H9 (cell line): ENCODE measurements at regions not wholly inside any gene's neighbourhood (a gene's known extent, or its start where the extent isn't known, plus 50 kb on each side); places are given as distances from the start of the nearest gene placed in this dataset.

Source experiments
- DNase-seq: peaks from one replicate; pipeline ENCODE4 v3.0.0-alpha.2; 2017
- H2AFZ ChIP-seq: one replicate; pipeline ENCODE4 v1.6.1; 2013; ENCODE audit warnings: mild to moderate bottlenecking, low read length, control low read depth, moderate library complexity
- H2AK5ac ChIP-seq: 2 replicates; pipeline ENCODE4 v1.6.1; 2013; ENCODE audit warnings: low read length, control low read depth, mixed read lengths; ENCODE audit not compliant: insufficient read length
- H2BK120ac ChIP-seq: one replicate; pipeline ENCODE4 v1.6.1; 2013; ENCODE audit warnings: low read depth, mild to moderate bottlenecking, low read length, control low read depth, inconsistent platforms; ENCODE audit not compliant: poor library complexity, severe bottlenecking
- H2BK12ac ChIP-seq: 2 replicates; pipeline ENCODE4 v1.6.1; 2013; ENCODE audit warnings: low read length, control low read depth, mixed read lengths, low read depth; ENCODE audit not compliant: insufficient read length
- H2BK15ac ChIP-seq: 2 replicates; pipeline ENCODE4 v1.6.1; 2013; ENCODE audit warnings: low read depth, low read length, control low read depth
- H2BK20ac ChIP-seq: one replicate; pipeline ENCODE4 v1.6.1; 2013; ENCODE audit warnings: low read depth, mild to moderate bottlenecking, low read length, control low read depth, inconsistent platforms; ENCODE audit not compliant: poor library complexity, severe bottlenecking
- H2BK5ac ChIP-seq: 2 replicates; pipeline ENCODE4 v1.6.1; 2013; ENCODE audit warnings: low read length, control low read depth, mixed read lengths; ENCODE audit not compliant: insufficient read length
- H3K14ac ChIP-seq: 2 replicates; pipeline ENCODE4 v1.6.1; 2013; ENCODE audit warnings: low read length, control low read depth; ENCODE audit not compliant: insufficient read depth
- H3K18ac ChIP-seq: 2 replicates; pipeline ENCODE4 v1.6.1; 2013; ENCODE audit warnings: low read depth, mild to moderate bottlenecking, mixed read lengths, low read length, control low read depth; ENCODE audit not compliant: insufficient read length
- H3K23ac ChIP-seq: 2 replicates; pipeline ENCODE4 v1.6.1; 2013; ENCODE audit warnings: low read length, control low read depth, mixed read lengths, low read depth; ENCODE audit not compliant: insufficient read length
- H3K23me2 ChIP-seq: 2 replicates; pipeline ENCODE4 v1.6.1; 2013; ENCODE audit warnings: low read depth, mild to moderate bottlenecking, mixed read lengths, low read length, control low read depth; ENCODE audit not compliant: insufficient read length, poor library complexity, severe bottlenecking
- H3K27ac ChIP-seq: 2 replicates; pipeline ENCODE4 v1.5.1; 2013; ENCODE audit warnings: low read length, control low read depth, mixed read lengths, low read depth; ENCODE audit not compliant: insufficient read length
- H3K27me3 ChIP-seq: 2 replicates; pipeline ENCODE4 v1.6.1; 2013; ENCODE audit warnings: low read length, control low read depth, inconsistent platforms; ENCODE audit not compliant: insufficient read depth
- H3K4ac ChIP-seq: 2 replicates; pipeline ENCODE4 v1.6.1; 2013; ENCODE audit warnings: low read depth, mild to moderate bottlenecking, control low read depth, inconsistent platforms, low read length, moderate library complexity
- H3K4me1 ChIP-seq: 2 replicates; pipeline ENCODE4 v1.6.1; 2013; ENCODE audit warnings: low read length, control low read depth, inconsistent platforms; ENCODE audit not compliant: insufficient read depth
- H3K4me2 ChIP-seq: 2 replicates; pipeline ENCODE4 v1.6.1; 2013; ENCODE audit warnings: low read length, control low read depth, mixed read lengths; ENCODE audit not compliant: insufficient read length, insufficient read depth
- H3K56ac ChIP-seq: 2 replicates; pipeline ENCODE4 v1.6.1; 2013; ENCODE audit warnings: low read depth, mild to moderate bottlenecking, mixed read lengths, low read length, control low read depth; ENCODE audit not compliant: insufficient read length
- H3K79me1 ChIP-seq: 2 replicates; pipeline ENCODE4 v1.6.1; 2013; ENCODE audit warnings: low read depth, mild to moderate bottlenecking, moderate library complexity, low read length, control low read depth, inconsistent platforms; ENCODE audit not compliant: insufficient read depth, poor library complexity, severe bottlenecking
- H3K79me2 ChIP-seq: 2 replicates; pipeline ENCODE4 v1.6.1; 2013; ENCODE audit warnings: low read length, control low read depth, inconsistent platforms; ENCODE audit not compliant: insufficient read depth
- H3K9ac ChIP-seq: 2 replicates; pipeline ENCODE4 v1.6.1; 2013; ENCODE audit warnings: low read length, control low read depth, mixed read lengths; ENCODE audit not compliant: insufficient read length; ENCODE audit errors: extremely low read depth
- H3K9me3 ChIP-seq: one replicate; pipeline ENCODE4 v1.6.1; 2013; ENCODE audit warnings: low read depth, low read length, inconsistent platforms; ENCODE audit not compliant: control insufficient read depth
- H3T11ph ChIP-seq: one replicate; pipeline ENCODE4 v1.6.1; 2013; ENCODE audit warnings: mild to moderate bottlenecking, low read length, control low read depth, inconsistent platforms
- H4K20me1 ChIP-seq: one replicate; pipeline ENCODE4 v1.6.1; 2013; ENCODE audit not compliant: control insufficient read depth, insufficient read length, insufficient read depth
- H4K5ac ChIP-seq: 2 replicates; pipeline ENCODE4 v1.6.1; 2013; ENCODE audit warnings: low read depth, mild to moderate bottlenecking, mixed read lengths, low read length, control low read depth; ENCODE audit not compliant: insufficient read length
- H4K8ac ChIP-seq: replicated peaks from 2 replicates; pipeline ENCODE4 v1.6.1; 2013; ENCODE audit warnings: low read length, control low read depth, mixed read lengths, low read depth; ENCODE audit not compliant: insufficient read length
- H4K91ac ChIP-seq: 2 replicates; pipeline ENCODE4 v1.6.1; 2013; ENCODE audit warnings: low read depth, mild to moderate bottlenecking, moderate library complexity, mixed read lengths, low read length, control low read depth; ENCODE audit not compliant: insufficient read length
- H3K27ac Mint-ChIP-seq, 3 experiments: 2 replicates in 2 of 3; 3 replicates in 1 of 3; pipeline ENCODE4 v1.8.0; 2020 to 2021; ENCODE audit warnings: mixed read lengths in 3 of 3, mild to moderate bottlenecking in 1 of 3, moderate library complexity in 1 of 3
- H3K27me3 Mint-ChIP-seq: 2 replicates; pipeline ENCODE4 v1.8.0; 2021; ENCODE audit warnings: low read depth, mild to moderate bottlenecking, moderate library complexity, mixed read lengths
- H3K36me3 Mint-ChIP-seq, 3 experiments: 2 replicates in 2 of 3; 3 replicates in 1 of 3; pipeline ENCODE4 v1.8.0; 2020 to 2021; ENCODE audit warnings: low read depth in 3 of 3, mixed read lengths in 3 of 3; ENCODE audit not compliant: insufficient read depth in 1 of 3
- H3K4me1 Mint-ChIP-seq, 2 experiments: 2 replicates each; pipeline ENCODE4 v1.8.0; 2020; ENCODE audit warnings: mixed read lengths in 2 of 2
- H3K4me3 Mint-ChIP-seq, 2 experiments: 2 replicates in 1 of 2; 3 replicates in 1 of 2; pipeline ENCODE4 v1.8.0; 2020 to 2021; ENCODE audit warnings: mild to moderate bottlenecking in 2 of 2, mixed read lengths in 2 of 2, moderate library complexity in 1 of 2
- H3K9me3 Mint-ChIP-seq, 2 experiments: 2 replicates in 1 of 2; 3 replicates in 1 of 2; pipeline ENCODE4 v1.8.0; 2020; ENCODE audit warnings: mild to moderate bottlenecking in 2 of 2, mixed read lengths in 2 of 2, moderate library complexity in 1 of 2
- CTCF ChIP-seq: fragments of 200-600 bp; sonication (generic); conservative IDR thresholded peaks from 3 replicates; pipeline ENCODE4 v1.8.0; 2021; ENCODE audit warnings: antibody characterized with exemption, mild to moderate bottlenecking
- WGBS: extraction: QIAGEN DNeasy Blood & Tissue Kit; methylation state at CpG from one replicate; pipeline ENCODE4 v1.1.7; 2013; ENCODE audit warnings: missing lambda C conversion rate, low lambda C conversion rate, mixed read lengths; ENCODE audit not compliant: insufficient read length; ENCODE audit errors: extremely low coverage; 5-methylcytosine and 5-hydroxymethylcytosine counted together

GRCh38 chr2:129722306-129723019, 257.0 kb upstream of the RAB6C start:
- Histone ChIP-seq H4K8ac (no peak overlapping the region), H2AFZ (no peak overlapping the region), H3K23ac (no peak overlapping the region), H2BK12ac (no peak overlapping the region), H3K4me1 (peaks cover 3% of the 10 kb centered on the region; the same call in 1 of the 2 replicates), H3K79me2 (no peaks in the 10 kb centered on the region), H3K27me3 (no peaks in the 10 kb centered on the region), H3K9ac (no peak overlapping the region), H3K4me2 (no peak overlapping the region), H3K9me3 (no peaks in the 10 kb centered on the region), H3K4ac (no peak overlapping the region), H2BK20ac (no peak overlapping the region), H3K14ac (peak overlapping the region; percentile 32; the same call in 1 of the 2 replicates), H3K56ac (no peak overlapping the region), H2BK15ac (no peak overlapping the region), H2AK5ac (no peak overlapping the region), H3K27ac (no peak overlapping the region), H3K23me2 (no peaks in the 10 kb centered on the region), H4K91ac (no peak overlapping the region), H2BK5ac (no peak overlapping the region), H3K18ac (no peak overlapping the region), H4K5ac (no peak overlapping the region), H3K79me1 (no peaks in the 10 kb centered on the region), H4K20me1 (no peaks in the 10 kb centered on the region), H3T11ph (no peak overlapping the region), H2BK120ac (no peak overlapping the region)
- Mint-ChIP-seq H3K36me3 (no peaks in the 10 kb centered on the region), H3K27me3 (no peaks in the 10 kb centered on the region), H3K27ac (peak overlapping the region in 1 of 3 experiments; percentile 67; a peak in 1 of 7 replicates), H3K4me1 (peaks cover 15 to 19% of the 10 kb centered on the region in 2 experiments), H3K4me3 (no peak overlapping the region), H3K9me3 (no peaks in the 10 kb centered on the region)
- DNase-seq: peak; percentile 46
- no CpG with 5 or more reads among the region's 20 CpGs for WGBS
- TF ChIP-seq CTCF: no peak
